Panc1 (cell line): ENCODE measurements at regions not wholly inside any gene's neighbourhood (a gene's known extent, or its start where the extent isn't known, plus 50 kb on each side); places are given as distances from the start of the nearest gene placed in this dataset.

Experiments used
- ATAC-seq: fragments of 200-7000 bp; cut with Tn5 transposase; 2 replicates; pipeline ENCODE4 v1.9.1; 2020; ENCODE audit warnings: mild to moderate bottlenecking, moderate library complexity
- BruUV-seq: library from RNA; stranded (reverse); fragments of 400-500 nt; replicated peaks from 2 replicates; lab custom pipeline; 2021; lab: Mats Ljungman, UMichigan
- CTCF ChIA-PET: fragments of 300-600 bp; sonication (Branson Sonifier 250); formaldehyde crosslinking; loops from one replicate; lab custom pipeline; 2022; ENCODE audit warnings: antibody characterized with exemption; lab: Charles Lee
- POLR2A ChIA-PET: fragments of 300-600 bp; sonication (Branson Sonifier 250); formaldehyde crosslinking; loops from one replicate; lab custom pipeline; 2022; ENCODE audit warnings: antibody characterized with exemption; lab: Charles Lee
- DNase-seq: peaks from one replicate; pipeline ENCODE4 v3.0.0-alpha.2; 2010; ENCODE audit warnings: low read depth, low spot score
- H3K27ac ChIP-seq: 2 replicates; pipeline ENCODE4 v1.5.1; 2011; ENCODE audit warnings: mild to moderate bottlenecking, low read length, inconsistent platforms
- H3K27me3 ChIP-seq: fragments of 200-500 bp; sonication (Bioruptor generic); 2 replicates; pipeline ENCODE4 v1.6.0; 2014; ENCODE audit warnings: low read length, inconsistent platforms; ENCODE audit not compliant: control insufficient read depth, insufficient read depth
- H3K36me3 ChIP-seq: fragments of 200-500 bp; sonication (Bioruptor generic); 2 replicates; pipeline ENCODE4 v1.5.1; 2014; ENCODE audit warnings: inconsistent platforms, mild to moderate bottlenecking, low read length, moderate library complexity; ENCODE audit not compliant: control insufficient read depth, insufficient read depth
- H3K4me1 ChIP-seq: 2 replicates; pipeline ENCODE4 v1.5.1; 2011; ENCODE audit warnings: inconsistent platforms, mild to moderate bottlenecking, low read length, moderate library complexity; ENCODE audit not compliant: control insufficient read depth, insufficient read depth
- H3K4me3 ChIP-seq, 2 experiments: 2 replicates each; pipeline ENCODE4 v1.5.1; 2011 to 2012; ENCODE audit warnings: low read depth in 2 of 2, low read length in 2 of 2, mild to moderate bottlenecking in 2 of 2, inconsistent platforms in 1 of 2, moderate library complexity in 1 of 2
- H3K9me3 ChIP-seq: fragments of 200-500 bp; sonication (Bioruptor generic); 2 replicates; pipeline ENCODE4 v1.5.1; 2014; ENCODE audit warnings: low read depth, mild to moderate bottlenecking, inconsistent platforms, low read length, moderate library complexity; ENCODE audit not compliant: control insufficient read depth, insufficient read depth
- POLR2AphosphoS5 ChIP-seq: IDR thresholded peaks from 2 replicates; pipeline ENCODE4 v1.6.1; 2012; ENCODE audit warnings: mild to moderate bottlenecking, low read depth, low read length, moderate library complexity
- REST ChIP-seq, 2 experiments: IDR thresholded peaks; 2 replicates each; pipeline ENCODE4 v1.6.1; 2011 to 2012; ENCODE audit warnings: low read depth in 2 of 2, control low read depth in 1 of 2, low read length in 1 of 2, mild to moderate bottlenecking in 1 of 2, moderate library complexity in 1 of 2; ENCODE audit not compliant: insufficient read depth in 1 of 2
- SIN3A ChIP-seq: IDR thresholded peaks from 2 replicates; pipeline ENCODE4 v1.6.1; 2012; ENCODE audit warnings: low read depth, mild to moderate bottlenecking, low read length, moderate library complexity, borderline replicate concordance; ENCODE audit not compliant: insufficient read depth
- TCF7L2 ChIP-seq: IDR thresholded peaks from 2 replicates; pipeline ENCODE4 v1.6.1; 2011; ENCODE audit warnings: mild to moderate bottlenecking, low read depth, low read length, inconsistent platforms
- in situ Hi-C: cut with HindIII; loops from 2 replicates; pipeline ENCODE4 v1.10.0; 2016; ENCODE audit warnings: low sequenced_read_pairs, low pct_unique_long_range_greater_than_20kb
- intact Hi-C: fragments of 100-400 bp; cut with micrococcal nuclease; formaldehyde crosslinking; loops from one replicate; pipeline ENCODE4 v1.10.0; 2022; ENCODE audit not compliant: unreplicated experiment
- TF ChIP-seq, protein P1 (sequence below): fragments of 450-650 bp; IDR thresholded peaks from 2 replicates; pipeline ENCODE4 v1.5.1; 2017; ENCODE audit warnings: mild to moderate bottlenecking

DNA sequence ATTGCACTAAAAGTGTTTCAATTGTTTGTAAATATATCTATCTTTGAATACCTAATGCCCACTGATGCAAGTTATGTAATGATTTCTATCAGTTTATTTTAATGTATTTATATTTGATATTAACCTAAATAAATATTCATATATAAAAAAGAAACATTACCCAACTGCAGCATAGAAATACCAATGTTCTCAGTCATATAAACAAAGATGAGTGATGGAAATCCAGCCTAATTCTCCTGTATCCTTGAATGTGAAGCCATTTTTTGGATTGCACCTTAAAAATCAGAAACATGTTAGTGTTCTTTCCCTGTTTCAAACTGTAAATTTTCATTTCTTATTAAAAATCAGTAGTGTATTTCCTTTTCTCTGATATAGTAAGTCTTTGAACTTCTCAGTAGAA, 305.8 kb upstream of the GNAI1 start:
- no peak overlapping the region for H3K4me3 ChIP-seq
- no peaks in the 10 kb centered on the region for H3K27me3 ChIP-seq
- no peaks in the 10 kb centered on the region for H3K36me3 ChIP-seq
- TF ChIP-seq TCF7L2 (no peak), SIN3A (no peak), POLR2AphosphoS5 (no peak), REST (IDR thresholded peaks at IDR 0.05; ENCODE audit: insufficient read depth in 1 of 2, low read depth in 2 of 2, low read length in 1 of 2) (no peak)
- TF ChIP-seq, protein P1, sequence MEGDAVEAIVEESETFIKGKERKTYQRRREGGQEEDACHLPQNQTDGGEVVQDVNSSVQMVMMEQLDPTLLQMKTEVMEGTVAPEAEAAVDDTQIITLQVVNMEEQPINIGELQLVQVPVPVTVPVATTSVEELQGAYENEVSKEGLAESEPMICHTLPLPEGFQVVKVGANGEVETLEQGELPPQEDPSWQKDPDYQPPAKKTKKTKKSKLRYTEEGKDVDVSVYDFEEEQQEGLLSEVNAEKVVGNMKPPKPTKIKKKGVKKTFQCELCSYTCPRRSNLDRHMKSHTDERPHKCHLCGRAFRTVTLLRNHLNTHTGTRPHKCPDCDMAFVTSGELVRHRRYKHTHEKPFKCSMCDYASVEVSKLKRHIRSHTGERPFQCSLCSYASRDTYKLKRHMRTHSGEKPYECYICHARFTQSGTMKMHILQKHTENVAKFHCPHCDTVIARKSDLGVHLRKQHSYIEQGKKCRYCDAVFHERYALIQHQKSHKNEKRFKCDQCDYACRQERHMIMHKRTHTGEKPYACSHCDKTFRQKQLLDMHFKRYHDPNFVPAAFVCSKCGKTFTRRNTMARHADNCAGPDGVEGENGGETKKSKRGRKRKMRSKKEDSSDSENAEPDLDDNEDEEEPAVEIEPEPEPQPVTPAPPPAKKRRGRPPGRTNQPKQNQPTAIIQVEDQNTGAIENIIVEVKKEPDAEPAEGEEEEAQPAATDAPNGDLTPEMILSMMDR = no peak
- H3K4me1 ChIP-seq = no peaks in the 10 kb centered on the region
- BruUV-seq = no TSS peak
- intact Hi-C loops (no loop called here), in situ Hi-C loops (no loop called here)
- CTCF ChIA-PET = no interaction called here
- DNase-seq = no peak
- H3K9me3 ChIP-seq = no peaks in the 10 kb centered on the region
- no peak overlapping the region for H3K27ac ChIP-seq
- POLR2A ChIA-PET = no interaction called here
- no peak for ATAC-seq

DNA sequence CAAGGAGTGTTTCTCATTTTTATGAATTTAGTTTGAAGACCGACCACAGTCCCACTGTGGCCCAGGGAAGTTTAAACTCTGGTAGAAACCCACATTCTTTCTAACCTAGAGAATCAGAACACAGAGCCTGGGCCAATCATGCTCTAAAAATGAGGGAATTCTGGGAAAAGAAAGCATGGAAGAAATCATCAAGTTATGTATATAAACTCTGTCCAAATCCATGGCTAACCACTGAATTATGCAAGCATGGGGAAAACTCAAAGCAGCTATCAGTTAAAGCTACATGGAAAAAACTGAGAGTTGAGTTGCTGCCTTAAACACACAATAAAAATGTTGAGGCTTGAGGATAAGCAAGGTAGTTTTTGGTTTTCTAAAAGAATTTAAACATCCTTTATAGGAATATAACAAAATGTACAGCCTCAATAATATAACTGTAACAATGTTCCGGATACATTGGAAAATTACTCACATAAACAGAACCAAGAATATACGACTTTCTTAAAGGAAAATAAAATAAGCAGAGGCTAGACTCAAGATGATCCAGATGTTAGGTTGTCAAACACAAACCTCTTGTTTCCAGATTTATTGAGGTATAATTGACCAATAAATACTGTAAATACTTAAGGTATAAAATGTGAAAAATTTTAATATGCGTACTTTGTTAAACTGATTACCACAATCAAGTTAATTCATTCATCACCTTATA, 311.2 kb upstream of the GNAI1 start:
- no TSS peak for BruUV-seq
- Histone ChIP-seq H3K36me3 (no peaks in the 10 kb centered on the region), H3K4me1 (peaks cover 3% of the 10 kb centered on the region; the same call in 1 of the 2 replicates), H3K9me3 (no peaks in the 10 kb centered on the region), H3K27ac (no peak overlapping the region), H3K27me3 (no peaks in the 10 kb centered on the region), H3K4me3 (no peak overlapping the region)
- in situ Hi-C loops = no loop called here
- ChIA-PET CTCF (no interaction called here), POLR2A (no interaction called here)
- ATAC-seq (no peak), DNase-seq (no peak)
- intact Hi-C loops = no loop called here
- TF ChIP-seq, protein P1 = no peak
- TF ChIP-seq REST (IDR thresholded peaks at IDR 0.05; ENCODE audit: insufficient read depth in 1 of 2, low read depth in 2 of 2, low read length in 1 of 2) (no peak), SIN3A (no peak), TCF7L2 (no peak), POLR2AphosphoS5 (no peak)
